GM12878 (cell line): ENCODE measurements at regions not wholly inside any gene's neighbourhood (a gene's known extent, or its start where the extent isn't known, plus 50 kb on each side); places are given as distances from the start of the nearest gene placed in this dataset.

Experiments
- ATAC-seq: fragments of 200-7000 bp; cut with Tn5 transposase; 3 replicates; pipeline ENCODE4 v1.9.1; 2020; ENCODE audit warnings: mild to moderate bottlenecking, moderate library complexity
- BruUV-seq: library from RNA; stranded (reverse); fragments of 400-500 nt; replicated peaks from 2 replicates; lab custom pipeline; 2021; lab: Mats Ljungman, UMichigan
- CTCF ChIA-PET: fragments of 300-600 bp; sonication (Branson Sonifier 250); formaldehyde crosslinking; extraction: SDS; loops from one replicate; lab custom pipeline; 2021; ENCODE audit warnings: inconsistent platforms; lab: Yijun Ruan, JAX
- POLR2A ChIA-PET: fragments of 350-600 bp; formaldehyde crosslinking; extraction: SDS; loops from one replicate; lab custom pipeline; 2021; ENCODE audit warnings: inconsistent platforms; lab: Charles Lee
- RAD21 ChIA-PET: fragments of 300-600 bp; sonication (Branson Sonifier 250); formaldehyde crosslinking; loops from one replicate; lab custom pipeline; 2023; ENCODE audit warnings: antibody characterized with exemption; ENCODE audit not compliant: unreplicated experiment; lab: Charles Lee
- SMC1A ChIA-PET: fragments of 300-600 bp; sonication (Branson Sonifier 250); formaldehyde crosslinking; loops from one replicate; lab custom pipeline; 2023; ENCODE audit not compliant: unreplicated experiment, uncharacterized antibody; lab: Charles Lee
- DNase-seq: peaks from one replicate; pipeline ENCODE4 v3.0.0-alpha.2; 2011; ENCODE audit warnings: low read depth, low spot score
- FAIRE-seq: peaks from 3 replicates; lab custom pipeline; 2011; peaks lifted over from hg19 to GRCh38; lab: Jason Lieb, UNC
- H2AFZ ChIP-seq: 2 replicates; pipeline ENCODE4 v1.6.0; 2011; ENCODE audit warnings: low read depth, low read length, control low read depth; ENCODE audit not compliant: control insufficient read depth
- H3K27ac ChIP-seq: 2 replicates; pipeline ENCODE4 v1.5.1; 2011; ENCODE audit warnings: control low read depth; ENCODE audit not compliant: control insufficient read depth, insufficient read depth
- H3K27me3 ChIP-seq, 2 experiments: replicated peaks in 1 of 2; 2 replicates each; pipeline versions ENCODE4 v1.6.0 to v1.6.1; 2011; ENCODE audit warnings: low read length in 1 of 2; ENCODE audit not compliant: control insufficient read depth in 2 of 2, insufficient read depth in 2 of 2
- H3K36me3 ChIP-seq, 2 experiments: 2 replicates each; pipeline ENCODE4 v1.5.1; 2011; ENCODE audit warnings: low read length in 1 of 2; ENCODE audit not compliant: control insufficient read depth in 2 of 2, insufficient read depth in 2 of 2
- H3K4me1 ChIP-seq: 2 replicates; pipeline ENCODE4 v1.6.1; 2011; ENCODE audit warnings: mild to moderate bottlenecking, low read length, moderate library complexity, mixed read lengths; ENCODE audit not compliant: control insufficient read depth, insufficient read depth
- H3K4me2 ChIP-seq: 2 replicates; pipeline ENCODE4 v1.6.0; 2011; ENCODE audit warnings: control low read depth; ENCODE audit not compliant: control insufficient read depth, insufficient read depth
- H3K4me3 ChIP-seq: fragments of 200-600 bp; sonication (generic); 2 replicates; pipeline ENCODE4 v1.5.1; 2016
- H3K79me2 ChIP-seq: 2 replicates; pipeline ENCODE4 v1.6.0; 2011; ENCODE audit warnings: low read length; ENCODE audit not compliant: control insufficient read depth, insufficient read depth
- H3K9ac ChIP-seq: 2 replicates; pipeline ENCODE4 v1.8.0; 2011; ENCODE audit warnings: low read length, control low read depth, mixed read lengths; ENCODE audit not compliant: control insufficient read depth, insufficient read depth
- H3K9me3 ChIP-seq: replicated peaks from 3 replicates; pipeline ENCODE4 v1.5.1; 2011; ENCODE audit warnings: mild to moderate bottlenecking, low read length; ENCODE audit not compliant: control insufficient read depth, insufficient read depth
- H4K20me1 ChIP-seq: 2 replicates; pipeline ENCODE4 v1.6.0; 2011; ENCODE audit not compliant: control insufficient read depth, insufficient read depth
- CHD1 ChIP-seq: IDR thresholded peaks from 2 replicates; pipeline ENCODE4 v1.6.1; 2012; ENCODE audit warnings: low read depth, low read length, improper control_type of control experiment
- FOS ChIP-seq: IDR thresholded peaks from 3 replicates; pipeline ENCODE4 v1.6.1; 2011; ENCODE audit warnings: borderline replicate concordance; ENCODE audit not compliant: insufficient read length; ENCODE audit errors: extremely low read depth
- GABPA ChIP-seq: IDR thresholded peaks from 2 replicates; pipeline ENCODE4 v1.6.1; 2014; ENCODE audit warnings: antibody characterized with exemption, low read depth, mild to moderate bottlenecking, inconsistent platforms
- IKZF2 ChIP-seq, 2 experiments: fragments of 450-650 bp; IDR thresholded peaks; 2 replicates each; pipeline ENCODE4 v1.6.1; 2017; ENCODE audit warnings: mild to moderate bottlenecking in 2 of 2, moderate library complexity in 2 of 2
- JUNB ChIP-seq: IDR thresholded peaks from 2 replicates; pipeline ENCODE4 v1.6.1; 2016; ENCODE audit warnings: antibody characterized with exemption, mild to moderate bottlenecking
- KLF5 ChIP-seq: fragments of 450-650 bp; IDR thresholded peaks from 2 replicates; pipeline ENCODE4 v1.6.1; 2014; ENCODE audit warnings: mild to moderate bottlenecking; ENCODE audit not compliant: partially characterized antibody
- NFYB ChIP-seq: IDR thresholded peaks from 2 replicates; pipeline ENCODE4 v1.6.1; 2011; ENCODE audit warnings: low read depth, mild to moderate bottlenecking, low read length, improper control_type of control experiment, moderate library complexity; ENCODE audit not compliant: insufficient read depth
- PAX8 ChIP-seq: fragments of 450-650 bp; IDR thresholded peaks from 2 replicates; pipeline ENCODE4 v1.6.1; 2017; ENCODE audit warnings: mild to moderate bottlenecking, moderate library complexity
- PRDM15 ChIP-seq: fragments of 450-650 bp; formaldehyde crosslinking; IDR thresholded peaks from 2 replicates; pipeline ENCODE4 v1.4.0; 2020; ENCODE audit warnings: mild to moderate bottlenecking, moderate library complexity
- SRF ChIP-seq, 2 experiments: IDR thresholded peaks; 2 replicates each; pipeline ENCODE4 v1.6.1; 2011; ENCODE audit warnings: low read depth in 2 of 2, low read length in 2 of 2, mild to moderate bottlenecking in 1 of 2, moderate library complexity in 1 of 2
- STAT1 ChIP-seq: fragments of 450-650 bp; conservative IDR thresholded peaks from 2 replicates; pipeline ENCODE4 v1.6.1; 2014; ENCODE audit warnings: antibody characterized with exemption, mild to moderate bottlenecking
- TCF7 ChIP-seq: IDR thresholded peaks from 2 replicates; pipeline ENCODE4 v1.6.1; 2014; ENCODE audit warnings: antibody characterized with exemption, borderline replicate concordance
- ZBTB11 ChIP-seq: fragments of 450-650 bp; formaldehyde crosslinking; IDR thresholded peaks from 2 replicates; pipeline ENCODE4 v1.5.0; 2022; ENCODE audit warnings: mild to moderate bottlenecking, missing genetic modification characterization
- ZNF24 ChIP-seq: fragments of 450-650 bp; IDR thresholded peaks from 2 replicates; pipeline ENCODE4 v1.6.1; 2017; ENCODE audit warnings: antibody characterized with exemption, mild to moderate bottlenecking
- ZNF622 ChIP-seq: fragments of 450-650 bp; IDR thresholded peaks from 2 replicates; pipeline ENCODE4 v1.6.1; 2017; ENCODE audit warnings: mild to moderate bottlenecking, inconsistent platforms
- WGBS: methylation state at CpG from one replicate; pipeline ENCODE4 v1.1.6; 2016; ENCODE audit warnings: low lambda C conversion rate; ENCODE audit not compliant: insufficient replicate concordance, insufficient coverage; ENCODE audit errors: missing lambda C conversion rate; 5-methylcytosine and 5-hydroxymethylcytosine counted together
- in situ Hi-C: fragments of 300-500 bp; cut with MboI; formaldehyde crosslinking; loops from 9 replicates; pipeline ENCODE4 v1.14.3; 2018; ENCODE audit warnings: mixed read lengths
- intact Hi-C: fragments of 100-400 bp; cut with micrococcal nuclease; formaldehyde crosslinking; loops from one replicate; pipeline ENCODE4 v1.14.2; 2022; ENCODE audit not compliant: unreplicated experiment

GRCh38 chr2:160791884-160792283 is 298.3 kb upstream of the RBMS1 start (continued):
- TF ChIP-seq JUNB = no peak

GRCh38 chr2:160792837-160793236 is 299.2 kb upstream of the RBMS1 start:
- H4K20me1 ChIP-seq = no peaks in the 10 kb centered on the region
- CTCF ChIA-PET = no interaction called here
- POLR2A ChIA-PET = interaction anchor here (0.6 kb wide), 1 partner anchor 469 kb away, joined by 3 read pairs; no protein-coding TSS in a partner anchor
- TF ChIP-seq ZBTB11 (CRISPR knock-in tag) (no peak), ZNF622 (no peak), TCF7 (no peak), STAT1 (no peak), IKZF2 (IDR thresholded peaks at IDR 0.05) (no peak), FOS (no peak), KLF5 (no peak), PAX8 (no peak), SRF (IDR thresholded peaks at IDR 0.05; ENCODE audit: low read depth in 2 of 2, low read length in 2 of 2) (no peak), NFYB (no peak), PRDM15 (CRISPR knock-in tag) (no peak), GABPA (no peak), CHD1 (no peak), ZNF24 (no peak)

More at GRCh38 chr2:160792837-160793236, 299.2 kb upstream of the RBMS1 start:
- Histone ChIP-seq H3K27me3 (no peaks in the 10 kb centered on the region), H3K4me3 (no peak overlapping the region), H3K4me1 (no peaks in the 10 kb centered on the region), H3K36me3 (no peaks in the 10 kb centered on the region), H3K79me2 (no peaks in the 10 kb centered on the region), H3K4me2 (no peak overlapping the region), H2AFZ (no peak overlapping the region), H3K27ac (no peak overlapping the region), H3K9ac (no peak overlapping the region), H3K9me3 (no peaks in the 10 kb centered on the region)
- ATAC-seq = no peak
- DNase-seq = no peak
- intact Hi-C loops = no loop called here
- BruUV-seq = no TSS peak
- FAIRE-seq = no peak
- WGBS = 2% methylated on average over 4 of the region's 4 CpGs
- ChIA-PET SMC1A (no interaction called here), RAD21 (no interaction called here)
- in situ Hi-C loops = no loop called here
